H9 (cell line): ENCODE measurements at regions not wholly inside any gene's neighbourhood (a gene's known extent, or its start where the extent isn't known, plus 50 kb on each side); places are given as distances from the start of the nearest gene placed in this dataset.

ENCODE experiments used
- DNase-seq: peaks from one replicate; pipeline ENCODE4 v3.0.0-alpha.2; 2017
- H2AFZ ChIP-seq: one replicate; pipeline ENCODE4 v1.6.1; 2013; ENCODE audit warnings: mild to moderate bottlenecking, low read length, control low read depth, moderate library complexity
- H2AK5ac ChIP-seq: 2 replicates; pipeline ENCODE4 v1.6.1; 2013; ENCODE audit warnings: low read length, control low read depth, mixed read lengths; ENCODE audit not compliant: insufficient read length
- H2BK120ac ChIP-seq: one replicate; pipeline ENCODE4 v1.6.1; 2013; ENCODE audit warnings: low read depth, mild to moderate bottlenecking, low read length, control low read depth, inconsistent platforms; ENCODE audit not compliant: poor library complexity, severe bottlenecking
- H2BK12ac ChIP-seq: 2 replicates; pipeline ENCODE4 v1.6.1; 2013; ENCODE audit warnings: low read length, control low read depth, mixed read lengths, low read depth; ENCODE audit not compliant: insufficient read length
- H2BK15ac ChIP-seq: 2 replicates; pipeline ENCODE4 v1.6.1; 2013; ENCODE audit warnings: low read depth, low read length, control low read depth
- H2BK20ac ChIP-seq: one replicate; pipeline ENCODE4 v1.6.1; 2013; ENCODE audit warnings: low read depth, mild to moderate bottlenecking, low read length, control low read depth, inconsistent platforms; ENCODE audit not compliant: poor library complexity, severe bottlenecking
- H2BK5ac ChIP-seq: 2 replicates; pipeline ENCODE4 v1.6.1; 2013; ENCODE audit warnings: low read length, control low read depth, mixed read lengths; ENCODE audit not compliant: insufficient read length
- H3K14ac ChIP-seq: 2 replicates; pipeline ENCODE4 v1.6.1; 2013; ENCODE audit warnings: low read length, control low read depth; ENCODE audit not compliant: insufficient read depth
- H3K18ac ChIP-seq: 2 replicates; pipeline ENCODE4 v1.6.1; 2013; ENCODE audit warnings: low read depth, mild to moderate bottlenecking, mixed read lengths, low read length, control low read depth; ENCODE audit not compliant: insufficient read length
- H3K23ac ChIP-seq: 2 replicates; pipeline ENCODE4 v1.6.1; 2013; ENCODE audit warnings: low read length, control low read depth, mixed read lengths, low read depth; ENCODE audit not compliant: insufficient read length
- H3K23me2 ChIP-seq: 2 replicates; pipeline ENCODE4 v1.6.1; 2013; ENCODE audit warnings: low read depth, mild to moderate bottlenecking, mixed read lengths, low read length, control low read depth; ENCODE audit not compliant: insufficient read length, poor library complexity, severe bottlenecking
- H3K27ac ChIP-seq: 2 replicates; pipeline ENCODE4 v1.5.1; 2013; ENCODE audit warnings: low read length, control low read depth, mixed read lengths, low read depth; ENCODE audit not compliant: insufficient read length
- H3K27me3 ChIP-seq: 2 replicates; pipeline ENCODE4 v1.6.1; 2013; ENCODE audit warnings: low read length, control low read depth, inconsistent platforms; ENCODE audit not compliant: insufficient read depth
- H3K4ac ChIP-seq: 2 replicates; pipeline ENCODE4 v1.6.1; 2013; ENCODE audit warnings: low read depth, mild to moderate bottlenecking, control low read depth, inconsistent platforms, low read length, moderate library complexity
- H3K4me1 ChIP-seq: 2 replicates; pipeline ENCODE4 v1.6.1; 2013; ENCODE audit warnings: low read length, control low read depth, inconsistent platforms; ENCODE audit not compliant: insufficient read depth
- H3K4me2 ChIP-seq: 2 replicates; pipeline ENCODE4 v1.6.1; 2013; ENCODE audit warnings: low read length, control low read depth, mixed read lengths; ENCODE audit not compliant: insufficient read length, insufficient read depth
- H3K56ac ChIP-seq: 2 replicates; pipeline ENCODE4 v1.6.1; 2013; ENCODE audit warnings: low read depth, mild to moderate bottlenecking, mixed read lengths, low read length, control low read depth; ENCODE audit not compliant: insufficient read length
- H3K79me1 ChIP-seq: 2 replicates; pipeline ENCODE4 v1.6.1; 2013; ENCODE audit warnings: low read depth, mild to moderate bottlenecking, moderate library complexity, low read length, control low read depth, inconsistent platforms; ENCODE audit not compliant: insufficient read depth, poor library complexity, severe bottlenecking
- H3K79me2 ChIP-seq: 2 replicates; pipeline ENCODE4 v1.6.1; 2013; ENCODE audit warnings: low read length, control low read depth, inconsistent platforms; ENCODE audit not compliant: insufficient read depth
- H3K9ac ChIP-seq: 2 replicates; pipeline ENCODE4 v1.6.1; 2013; ENCODE audit warnings: low read length, control low read depth, mixed read lengths; ENCODE audit not compliant: insufficient read length; ENCODE audit errors: extremely low read depth
- H3K9me3 ChIP-seq: one replicate; pipeline ENCODE4 v1.6.1; 2013; ENCODE audit warnings: low read depth, low read length, inconsistent platforms; ENCODE audit not compliant: control insufficient read depth
- H3T11ph ChIP-seq: one replicate; pipeline ENCODE4 v1.6.1; 2013; ENCODE audit warnings: mild to moderate bottlenecking, low read length, control low read depth, inconsistent platforms
- H4K20me1 ChIP-seq: one replicate; pipeline ENCODE4 v1.6.1; 2013; ENCODE audit not compliant: control insufficient read depth, insufficient read length, insufficient read depth
- H4K5ac ChIP-seq: 2 replicates; pipeline ENCODE4 v1.6.1; 2013; ENCODE audit warnings: low read depth, mild to moderate bottlenecking, mixed read lengths, low read length, control low read depth; ENCODE audit not compliant: insufficient read length
- H4K8ac ChIP-seq: replicated peaks from 2 replicates; pipeline ENCODE4 v1.6.1; 2013; ENCODE audit warnings: low read length, control low read depth, mixed read lengths, low read depth; ENCODE audit not compliant: insufficient read length
- H4K91ac ChIP-seq: 2 replicates; pipeline ENCODE4 v1.6.1; 2013; ENCODE audit warnings: low read depth, mild to moderate bottlenecking, moderate library complexity, mixed read lengths, low read length, control low read depth; ENCODE audit not compliant: insufficient read length
- H3K27ac Mint-ChIP-seq, 3 experiments: 2 replicates in 2 of 3; 3 replicates in 1 of 3; pipeline ENCODE4 v1.8.0; 2020 to 2021; ENCODE audit warnings: mixed read lengths in 3 of 3, mild to moderate bottlenecking in 1 of 3, moderate library complexity in 1 of 3
- H3K27me3 Mint-ChIP-seq: 2 replicates; pipeline ENCODE4 v1.8.0; 2021; ENCODE audit warnings: low read depth, mild to moderate bottlenecking, moderate library complexity, mixed read lengths
- H3K36me3 Mint-ChIP-seq, 3 experiments: 2 replicates in 2 of 3; 3 replicates in 1 of 3; pipeline ENCODE4 v1.8.0; 2020 to 2021; ENCODE audit warnings: low read depth in 3 of 3, mixed read lengths in 3 of 3; ENCODE audit not compliant: insufficient read depth in 1 of 3
- H3K4me1 Mint-ChIP-seq, 2 experiments: 2 replicates each; pipeline ENCODE4 v1.8.0; 2020; ENCODE audit warnings: mixed read lengths in 2 of 2
- H3K4me3 Mint-ChIP-seq, 2 experiments: 2 replicates in 1 of 2; 3 replicates in 1 of 2; pipeline ENCODE4 v1.8.0; 2020 to 2021; ENCODE audit warnings: mild to moderate bottlenecking in 2 of 2, mixed read lengths in 2 of 2, moderate library complexity in 1 of 2
- H3K9me3 Mint-ChIP-seq, 2 experiments: 2 replicates in 1 of 2; 3 replicates in 1 of 2; pipeline ENCODE4 v1.8.0; 2020; ENCODE audit warnings: mild to moderate bottlenecking in 2 of 2, mixed read lengths in 2 of 2, moderate library complexity in 1 of 2
- CTCF ChIP-seq: fragments of 200-600 bp; sonication (generic); conservative IDR thresholded peaks from 3 replicates; pipeline ENCODE4 v1.8.0; 2021; ENCODE audit warnings: antibody characterized with exemption, mild to moderate bottlenecking
- WGBS: extraction: QIAGEN DNeasy Blood & Tissue Kit; methylation state at CpG from one replicate; pipeline ENCODE4 v1.1.7; 2013; ENCODE audit warnings: missing lambda C conversion rate, low lambda C conversion rate, mixed read lengths; ENCODE audit not compliant: insufficient read length; ENCODE audit errors: extremely low coverage; 5-methylcytosine and 5-hydroxymethylcytosine counted together

- H3K4me1 Mint-ChIP-seq = peaks cover 16 to 20% of the 10 kb centered on the region in 2 experiments
- no peak for TF ChIP-seq CTCF
- Histone ChIP-seq H4K5ac (no peak overlapping the region), H2BK120ac (no peak overlapping the region), H3K4me1 (no peaks in the 10 kb centered on the region; the same call in 1 of the 2 replicates), H4K20me1 (no peaks in the 10 kb centered on the region), H2BK20ac (no peak overlapping the region), H3K23me2 (no peaks in the 10 kb centered on the region), H3T11ph (no peak overlapping the region), H3K18ac (no peak overlapping the region), H2AFZ (no peak overlapping the region), H3K23ac (no peak overlapping the region), H4K8ac (no peak overlapping the region), H3K79me2 (no peaks in the 10 kb centered on the region), H3K79me1 (no peaks in the 10 kb centered on the region), H3K9me3 (no peaks in the 10 kb centered on the region), H4K91ac (no peak overlapping the region), H2BK5ac (no peak overlapping the region), H2AK5ac (no peak overlapping the region), H2BK15ac (no peak overlapping the region), H3K4ac (no peak overlapping the region), H3K56ac (no peak overlapping the region), H3K27me3 (no peaks in the 10 kb centered on the region), H3K9ac (no peak overlapping the region), H3K27ac (no peak overlapping the region), H3K4me2 (no peak overlapping the region), H2BK12ac (no peak overlapping the region), H3K14ac (no peak overlapping the region)
- no peaks in the 10 kb centered on the region; a peak in 1 of 7 replicates for H3K36me3 Mint-ChIP-seq
- no peak overlapping the region for H3K4me3 Mint-ChIP-seq
- no peak overlapping the region for H3K27ac Mint-ChIP-seq
- WGBS = no CpG with 5 or more reads among the region's 6 CpGs
- peaks cover 3% of the 10 kb centered on the region for H3K27me3 Mint-ChIP-seq
- no peaks in the 10 kb centered on the region; a peak in 2 of 5 replicates for H3K9me3 Mint-ChIP-seq
- no peak for DNase-seq
Measured at GRCh38 chr10:43842072-43842471, 193.4 kb upstream of the ZNF32 start.
